Suppressor macrophage treated with lipopolysaccharide for 4 hours (primary cell): ENCODE measurements at regions not wholly inside any gene's neighbourhood (a gene's known extent, or its start where the extent isn't known, plus 50 kb on each side); places are given as distances from the start of the nearest gene placed in this dataset.

ENCODE experiments used
- DNase-seq: peaks from one replicate; pipeline ENCODE4 v3.0.0-alpha.2; 2020

GRCh38 chr17:73957564-73957963, 245.9 kb upstream of the RPL38 start:
- no peak for DNase-seq

- no peak for DNase-seq
Measured at GRCh38 chr17:73958453-73958852, 245.0 kb upstream of the RPL38 start.

- no peak for DNase-seq
Measured at GRCh38 chr17:73960469-73960868, 243.0 kb upstream of the RPL38 start.

- DNase-seq = no peak
Measured at GRCh38 chr17:73962308-73962707, 241.2 kb upstream of the RPL38 start.

- no peak for DNase-seq
Measured at GRCh38 chr17:73968680-73969079, 234.8 kb upstream of the RPL38 start.

- peak; percentile 90 for DNase-seq
Measured at GRCh38 chr17:73969956-73970355, 233.5 kb upstream of the RPL38 start.

- no peak for DNase-seq
Measured at GRCh38 chr17:73971127-73971526, 232.4 kb upstream of the RPL38 start.

GRCh38 chr17:73972056-73972455, 231.4 kb upstream of the RPL38 start:
- DNase-seq = no peak

- DNase-seq = no peak
Measured at GRCh38 chr17:73972901-73973300, 230.6 kb upstream of the RPL38 start.

GRCh38 chr17:73973586-73974409, 229.7 kb upstream of the RPL38 start:
- no peak for DNase-seq

GRCh38 chr17:73974536-73974935, 228.9 kb upstream of the RPL38 start:
- no peak for DNase-seq

GRCh38 chr17:73976147-73976546, 227.3 kb upstream of the RPL38 start:
- DNase-seq = no peak

GRCh38 chr17:73976676-73977521, 226.6 kb upstream of the RPL38 start:
- no peak for DNase-seq

GRCh38 chr17:73980517-73980916, 223.0 kb upstream of the RPL38 start:
- DNase-seq = no peak

- no peak for DNase-seq
Measured at GRCh38 chr17:73982871-73983270, 220.6 kb upstream of the RPL38 start.

- no peak for DNase-seq
Measured at GRCh38 chr17:73983621-73984400, 219.7 kb upstream of the RPL38 start.

GRCh38 chr17:73984941-73985340, 218.5 kb upstream of the RPL38 start:
- DNase-seq = no peak

GRCh38 chr17:73985466-73986015, 217.9 kb upstream of the RPL38 start:
- no peak for DNase-seq

GRCh38 chr17:73986641-73987177, 216.8 kb upstream of the RPL38 start:
- no peak for DNase-seq

- DNase-seq = no peak
Measured at GRCh38 chr17:73987395-73987794, 216.1 kb upstream of the RPL38 start.

GRCh38 chr17:73987845-73988509, 215.5 kb upstream of the RPL38 start:
- DNase-seq = no peak

- DNase-seq = no peak
Measured at GRCh38 chr17:73989671-73990070, 213.8 kb upstream of the RPL38 start.
